COLO668 (cell line): ENCODE measurements at regions not wholly inside any gene's neighbourhood (a gene's known extent, or its start where the extent isn't known, plus 50 kb on each side); places are given as distances from the start of the nearest gene placed in this dataset.

ENCODE experiments used
- DNase-seq: peaks from one replicate; lab custom pipeline; 2025; ENCODE audit not compliant: unreplicated experiment; lab: John Stamatoyannopoulos, UW

GRCh38 chr5:98468188-98468869 lies 305.1 kb upstream of the RGMB start:
- DNase-seq: no peak

GRCh38 chr5:98470747-98471146 lies 302.7 kb upstream of the RGMB start:
- DNase-seq: no peak

GRCh38 chr5:98471458-98471857 lies 302.0 kb upstream of the RGMB start:
- no peak for DNase-seq

- DNase-seq: no peak
These were observed 299.2 kb upstream of the RGMB start for GRCh38 chr5:98474216-98474615.

GRCh38 chr5:98474782-98475181 lies 298.7 kb upstream of the RGMB start:
- DNase-seq: no peak

- DNase-seq: no peak
These were observed 290.9 kb upstream of the RGMB start for GRCh38 chr5:98482321-98483300.

- no peak for DNase-seq
These were observed 290.2 kb upstream of the RGMB start for GRCh38 chr5:98483301-98483685.

- no peak for DNase-seq
These were observed 284.4 kb upstream of the RGMB start for GRCh38 chr5:98489021-98489420.

GRCh38 chr5:98490348-98490747 lies 283.1 kb upstream of the RGMB start:
- DNase-seq: no peak

GRCh38 chr5:98492258-98492657 lies 281.2 kb upstream of the RGMB start:
- DNase-seq: no peak

GRCh38 chr5:98497418-98497817 lies 276.0 kb upstream of the RGMB start:
- no peak for DNase-seq

GRCh38 chr5:98498028-98498427 lies 275.4 kb upstream of the RGMB start:
- DNase-seq: no peak

- DNase-seq: no peak
These were observed 273.6 kb upstream of the RGMB start for GRCh38 chr5:98499892-98500291.

GRCh38 chr5:98500811-98501210 lies 272.7 kb upstream of the RGMB start:
- no peak for DNase-seq

- no peak for DNase-seq
These were observed 269.8 kb upstream of the RGMB start for GRCh38 chr5:98503616-98504015.

GRCh38 chr5:98504505-98504904 lies 269.0 kb upstream of the RGMB start:
- DNase-seq: no peak

- no peak for DNase-seq
These were observed 263.1 kb upstream of the RGMB start for GRCh38 chr5:98510143-98510985.

- DNase-seq: no peak
These were observed 260.1 kb upstream of the RGMB start for GRCh38 chr5:98513380-98513779.

- no peak for DNase-seq
These were observed 259.2 kb upstream of the RGMB start for GRCh38 chr5:98514215-98514614.

- DNase-seq: no peak
These were observed 256.8 kb upstream of the RGMB start for GRCh38 chr5:98516701-98517100.
